ENCODE measurements at regions not wholly inside any gene's neighbourhood (a gene's known extent, or its start where the extent isn't known, plus 50 kb on each side); places are given as distances from the start of the nearest gene placed in this dataset.

DNA sequence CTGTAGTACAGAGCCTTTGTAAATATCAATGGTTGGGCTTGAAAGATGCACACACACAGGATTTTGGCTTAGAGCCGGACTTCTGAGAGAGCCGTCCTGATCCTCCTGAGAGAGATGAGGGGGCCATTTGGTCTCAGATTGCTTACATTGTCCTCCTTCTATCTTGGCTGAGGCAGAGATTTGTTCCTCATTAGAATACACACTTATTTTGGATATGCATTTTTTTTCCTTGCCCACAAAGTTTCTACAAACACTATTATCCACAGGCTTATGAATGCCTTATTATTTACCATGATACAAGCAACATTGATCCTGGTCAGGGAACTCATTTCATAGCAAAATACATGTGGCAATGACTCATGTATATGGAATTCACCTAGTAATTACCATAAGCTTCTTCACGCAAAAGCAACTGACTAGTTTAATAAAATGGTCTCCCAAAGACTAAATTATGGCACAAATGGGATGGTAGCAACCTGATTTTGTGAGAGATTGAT is 175.3 kb downstream of the MDFIC start:
- ATAC-seq (ENCODE audit: low read depth in 2 of 2) (no peak), DNase-seq (no peak)
- H3K9me3 Mint-ChIP-seq: no peaks in the 10 kb centered on the region
- H3K4me3 Mint-ChIP-seq: no peak overlapping the region
- no peaks in the 10 kb centered on the region for H3K4me1 Mint-ChIP-seq
- no peaks in the 10 kb centered on the region for H3K27me3 Mint-ChIP-seq
- H3K36me3 Mint-ChIP-seq: no peaks in the 10 kb centered on the region
- H3K27ac Mint-ChIP-seq: no peak overlapping the region

DNA sequence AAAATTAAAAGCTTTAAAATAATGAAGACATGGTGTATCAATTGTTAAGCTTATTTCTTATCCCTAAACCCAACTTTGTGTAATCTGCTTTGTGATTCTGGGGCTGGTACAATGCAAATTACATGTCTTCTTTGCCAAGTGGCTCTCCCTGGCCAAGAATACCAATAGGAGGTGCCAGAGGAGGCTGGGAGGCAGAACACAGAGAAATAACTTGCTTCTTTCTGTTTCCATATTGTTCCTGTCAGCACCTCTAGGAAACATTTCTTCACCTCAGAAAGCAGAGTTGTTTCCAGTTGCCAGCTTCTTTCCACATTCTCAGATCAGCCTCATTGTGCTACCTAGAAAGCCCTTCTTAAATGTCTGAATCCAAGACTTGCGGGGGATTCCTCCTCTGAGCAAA is 174.4 kb downstream of the MDFIC start:
- H3K36me3 Mint-ChIP-seq: no peaks in the 10 kb centered on the region
- no peak overlapping the region for H3K27ac Mint-ChIP-seq
- no peak for ATAC-seq (ENCODE audit: low read depth in 2 of 2)
- no peak overlapping the region for H3K4me3 Mint-ChIP-seq
- no peaks in the 10 kb centered on the region for H3K9me3 Mint-ChIP-seq
- DNase-seq: no peak
- no peaks in the 10 kb centered on the region for H3K27me3 Mint-ChIP-seq
- no peaks in the 10 kb centered on the region for H3K4me1 Mint-ChIP-seq

DNA sequence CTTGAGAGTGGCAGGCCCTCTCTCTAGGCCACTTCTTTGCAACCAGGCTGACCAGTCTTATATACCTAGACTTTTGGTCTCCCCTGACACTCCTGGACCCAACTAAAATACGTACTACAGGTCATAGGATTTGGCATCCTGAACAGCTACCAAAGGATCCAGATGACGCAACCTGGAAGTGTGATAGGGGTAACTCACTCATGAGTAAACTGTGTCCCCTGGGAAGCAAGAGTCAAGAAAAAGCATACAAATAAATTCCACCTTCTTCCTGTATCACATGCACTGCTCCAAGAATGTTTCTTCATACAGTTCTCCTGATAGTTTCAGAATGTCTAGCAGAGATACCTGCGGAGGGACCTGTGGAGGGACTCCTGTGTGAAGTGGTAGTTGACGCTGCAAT is 172.3 kb downstream of the MDFIC start:
- no peak overlapping the region for H3K27ac Mint-ChIP-seq
- no peak overlapping the region for H3K4me3 Mint-ChIP-seq
- no peaks in the 10 kb centered on the region for H3K27me3 Mint-ChIP-seq
- no peaks in the 10 kb centered on the region for H3K36me3 Mint-ChIP-seq
- no peak for DNase-seq
- no peaks in the 10 kb centered on the region for H3K4me1 Mint-ChIP-seq
- ATAC-seq (ENCODE audit: low read depth in 2 of 2): no peak
- H3K9me3 Mint-ChIP-seq: no peaks in the 10 kb centered on the region

DNA sequence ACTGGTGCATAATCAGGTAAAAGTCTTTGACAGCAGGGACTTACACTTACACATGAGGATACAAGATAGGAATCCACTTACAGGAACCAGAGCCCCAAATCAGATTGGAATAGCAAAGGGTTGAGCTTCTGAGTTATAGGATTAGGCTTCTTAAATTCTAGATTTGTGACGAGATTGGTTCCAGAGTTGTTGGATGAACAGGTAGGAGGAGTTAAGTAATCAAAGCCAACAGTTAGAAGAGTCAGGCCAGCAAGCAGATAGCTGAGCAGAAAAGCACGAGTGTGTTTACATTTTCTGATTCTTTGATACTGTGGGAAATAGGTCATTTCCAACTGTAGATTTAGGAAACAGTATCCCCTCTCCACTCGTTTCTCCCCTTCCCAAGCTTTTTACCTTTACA is 167.0 kb downstream of the MDFIC start:
- no peaks in the 10 kb centered on the region for H3K36me3 Mint-ChIP-seq
- ATAC-seq (ENCODE audit: low read depth in 2 of 2): no peak
- no peak for DNase-seq
- no peaks in the 10 kb centered on the region for H3K4me1 Mint-ChIP-seq
- H3K27me3 Mint-ChIP-seq: no peaks in the 10 kb centered on the region
- H3K9me3 Mint-ChIP-seq: peaks cover 0 to 4% (median 0%) of the 10 kb centered on the region in 7 donors
- no peak overlapping the region for H3K4me3 Mint-ChIP-seq
- H3K27ac Mint-ChIP-seq: no peak overlapping the region

DNA sequence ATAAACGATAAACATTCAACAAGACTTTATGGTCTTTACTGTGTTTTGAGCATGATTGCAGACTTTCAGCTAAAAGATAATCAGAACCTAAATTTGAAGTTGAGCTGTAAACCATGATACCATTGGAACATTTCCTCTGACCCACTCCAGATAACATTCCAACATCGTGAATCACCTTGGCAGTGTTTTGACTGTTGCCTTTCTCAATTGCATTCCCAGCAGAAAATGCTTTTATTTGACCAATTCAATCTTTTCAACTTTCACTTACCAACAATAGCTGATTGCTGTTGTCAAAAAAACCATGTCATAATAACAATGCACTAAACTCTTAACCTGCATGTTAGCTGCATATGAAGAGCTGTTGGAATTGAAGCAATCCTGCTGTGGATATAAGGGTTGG is 165.5 kb downstream of the MDFIC start:
- Mint-ChIP-seq H3K36me3 (no peaks in the 10 kb centered on the region), H3K9me3 (peaks cover 0 to 8% (median 0%) of the 10 kb centered on the region in 7 donors), H3K27ac (no peak overlapping the region), H3K4me3 (no peak overlapping the region), H3K4me1 (no peaks in the 10 kb centered on the region), H3K27me3 (no peaks in the 10 kb centered on the region)
- ATAC-seq (ENCODE audit: low read depth in 2 of 2) (no peak), DNase-seq (no peak)

DNA sequence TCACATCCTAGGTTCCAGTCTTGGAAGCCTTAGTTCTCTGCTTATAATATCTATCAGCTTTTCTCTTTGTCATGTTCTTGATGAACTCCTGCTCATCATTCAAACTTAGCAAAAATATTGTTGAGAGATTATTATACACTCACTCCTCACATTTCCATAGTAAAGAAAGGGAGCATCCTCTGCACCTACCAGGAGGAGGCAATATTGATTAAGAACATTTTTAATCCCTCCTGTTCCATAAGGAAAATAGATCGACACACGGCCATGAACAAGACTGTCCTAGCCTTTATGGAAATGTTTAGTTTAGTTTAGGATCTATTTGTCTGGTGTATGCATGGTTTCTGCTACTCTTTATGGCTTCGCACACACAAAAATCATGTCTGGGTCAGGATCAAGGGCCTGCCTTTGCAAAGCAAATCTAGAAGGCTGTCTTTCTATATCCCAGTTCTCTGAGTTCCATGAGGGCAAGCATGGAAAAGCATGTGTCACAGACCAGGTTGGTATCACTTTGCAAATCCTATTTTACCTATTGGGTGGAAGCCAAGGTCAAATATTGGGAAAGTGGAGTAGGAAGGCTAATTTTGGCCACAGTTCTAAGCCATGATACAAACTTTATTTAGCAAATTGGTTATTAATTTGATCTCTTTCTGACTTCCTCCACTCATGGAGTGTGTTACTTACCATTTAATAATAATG is 164.4 kb downstream of the MDFIC start:
- peaks cover 0 to 8% (median 0%) of the 10 kb centered on the region in 7 donors for H3K9me3 Mint-ChIP-seq
- H3K4me3 Mint-ChIP-seq: no peak overlapping the region
- no peaks in the 10 kb centered on the region for H3K4me1 Mint-ChIP-seq
- ATAC-seq (ENCODE audit: low read depth in 2 of 2) (no peak), DNase-seq (no peak)
- no peak overlapping the region for H3K27ac Mint-ChIP-seq
- no peaks in the 10 kb centered on the region for H3K27me3 Mint-ChIP-seq
- H3K36me3 Mint-ChIP-seq: no peaks in the 10 kb centered on the region

DNA sequence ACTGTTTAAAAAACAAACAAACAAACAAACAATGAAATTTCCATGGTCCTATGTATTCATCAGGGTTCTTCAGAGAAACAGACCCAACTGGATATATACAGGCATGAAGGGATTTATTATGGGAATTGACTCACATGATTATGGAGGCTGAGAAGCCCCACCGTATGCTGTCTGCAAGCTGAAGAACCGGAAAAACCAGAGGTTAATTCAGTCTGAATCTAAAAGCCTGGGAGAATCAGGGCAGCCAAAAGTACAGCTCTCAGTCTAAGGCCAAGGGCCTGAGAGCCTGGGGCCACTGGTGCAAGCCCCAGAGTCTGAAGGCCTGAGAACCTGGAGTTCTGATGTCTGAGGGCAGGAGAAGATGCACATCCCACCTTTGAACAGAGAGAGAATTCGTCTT is 163.5 kb downstream of the MDFIC start:
- H3K27ac Mint-ChIP-seq: no peak overlapping the region
- H3K4me1 Mint-ChIP-seq: no peaks in the 10 kb centered on the region
- ATAC-seq (ENCODE audit: low read depth in 2 of 2) (no peak), DNase-seq (no peak)
- peaks cover 0 to 8% (median 0%) of the 10 kb centered on the region in 7 donors for H3K9me3 Mint-ChIP-seq
- H3K27me3 Mint-ChIP-seq: peaks cover 0 to 5% (median 0%) of the 10 kb centered on the region in 3 donors
- H3K4me3 Mint-ChIP-seq: no peak overlapping the region
- no peaks in the 10 kb centered on the region for H3K36me3 Mint-ChIP-seq

DNA sequence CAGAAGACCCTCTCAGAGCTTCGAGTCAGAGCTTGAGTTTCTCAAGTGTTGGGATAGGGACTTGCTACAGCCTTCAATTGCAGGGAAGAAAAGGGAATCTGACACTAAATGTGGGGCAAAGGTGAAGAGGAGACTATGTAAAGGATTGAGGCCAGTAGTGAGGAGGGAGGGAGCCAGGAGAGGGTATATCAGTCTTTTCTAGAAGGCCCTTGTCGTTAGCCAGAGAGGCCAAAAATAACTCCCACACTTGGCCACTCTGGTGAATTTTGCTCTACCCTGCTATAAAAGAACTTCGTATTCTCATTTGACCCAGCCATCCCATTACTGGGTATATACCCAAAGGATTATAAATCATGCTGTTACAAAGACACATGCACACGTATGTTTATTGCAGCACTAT is 162.0 kb downstream of the MDFIC start:
- Mint-ChIP-seq H3K27ac (no peak overlapping the region), H3K9me3 (peaks cover 0 to 8% (median 0%) of the 10 kb centered on the region in 7 donors), H3K36me3 (no peaks in the 10 kb centered on the region), H3K4me3 (no peak overlapping the region), H3K4me1 (no peaks in the 10 kb centered on the region), H3K27me3 (peaks cover 0 to 7% (median 0%) of the 10 kb centered on the region in 3 donors)
- DNase-seq: no peak
- no peak for ATAC-seq (ENCODE audit: low read depth in 2 of 2)

DNA sequence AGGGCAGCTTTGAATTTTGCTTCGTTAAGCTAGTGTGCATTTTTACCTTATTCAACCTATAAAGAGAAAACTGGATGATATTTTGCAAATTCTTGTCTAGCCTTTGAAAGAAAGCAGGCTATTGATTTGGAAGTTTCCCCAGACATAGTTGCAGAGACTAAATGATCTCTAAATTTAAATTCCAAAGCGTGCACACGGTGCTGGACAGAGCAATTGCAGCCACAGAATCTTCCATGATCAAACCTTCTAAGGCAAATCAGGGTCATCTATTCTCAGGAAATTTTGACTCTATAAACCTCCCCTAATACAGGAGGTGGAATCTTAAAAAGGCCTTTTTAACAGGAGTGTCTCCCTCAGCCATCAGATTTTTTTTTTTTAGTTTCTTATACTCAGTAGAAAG is 159.9 kb downstream of the MDFIC start:
- ATAC-seq (ENCODE audit: low read depth in 2 of 2): no peak
- H3K27ac Mint-ChIP-seq: no peak overlapping the region
- no peaks in the 10 kb centered on the region for H3K36me3 Mint-ChIP-seq
- H3K4me1 Mint-ChIP-seq: no peaks in the 10 kb centered on the region
- peaks cover 0 to 8% (median 0%) of the 10 kb centered on the region in 7 donors for H3K9me3 Mint-ChIP-seq
- no peak for DNase-seq
- no peak overlapping the region for H3K4me3 Mint-ChIP-seq
- H3K27me3 Mint-ChIP-seq: peaks cover 0 to 7% (median 0%) of the 10 kb centered on the region in 3 donors

DNA sequence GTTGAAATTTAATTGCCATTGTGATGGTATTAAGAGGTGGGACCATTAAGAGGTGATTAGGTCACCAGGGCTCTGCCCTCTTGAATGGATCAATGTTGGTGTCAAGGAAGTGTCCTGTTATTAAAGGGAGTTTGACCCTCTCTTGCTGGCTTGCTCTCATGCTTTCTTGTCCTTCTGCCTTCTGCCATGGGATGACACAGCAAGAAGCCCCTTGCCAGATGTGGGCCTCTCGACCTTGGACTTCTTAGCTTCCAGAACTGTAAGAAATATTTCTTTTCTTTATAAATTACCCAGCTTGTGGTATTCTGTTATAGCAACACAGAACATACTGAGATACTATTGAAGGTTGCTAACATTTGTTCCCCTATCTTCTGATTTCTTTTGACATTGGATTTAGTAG is 157.0 kb downstream of the MDFIC start:
- Mint-ChIP-seq H3K27ac (no peak overlapping the region), H3K36me3 (no peaks in the 10 kb centered on the region), H3K4me3 (no peak overlapping the region), H3K9me3 (peaks cover 0 to 3% (median 0%) of the 10 kb centered on the region in 7 donors), H3K27me3 (peaks cover 0 to 7% (median 0%) of the 10 kb centered on the region in 3 donors), H3K4me1 (no peaks in the 10 kb centered on the region)
- DNase-seq: no peak
- ATAC-seq (ENCODE audit: low read depth in 2 of 2): no peak

DNA sequence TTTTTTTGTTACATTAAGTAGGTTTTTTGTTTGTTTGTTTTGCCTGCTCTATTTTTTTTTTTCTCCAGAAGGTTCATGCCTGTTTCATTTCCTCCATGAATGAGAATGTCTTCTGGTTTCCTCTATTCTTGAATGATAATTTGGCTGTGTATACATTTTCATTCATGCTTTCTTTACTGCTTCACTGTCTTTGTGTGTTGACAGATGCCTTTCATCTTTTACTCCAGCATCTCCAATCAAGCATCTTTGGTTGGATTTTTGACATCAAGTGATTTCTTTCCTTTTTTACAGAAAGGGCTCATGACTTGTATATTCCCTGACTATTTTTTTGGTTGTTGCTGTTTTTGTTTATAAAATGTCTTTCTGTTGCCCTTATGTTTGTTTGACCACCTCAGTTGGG is 156.5 kb downstream of the MDFIC start:
- Mint-ChIP-seq H3K27ac (no peak overlapping the region), H3K4me1 (no peaks in the 10 kb centered on the region), H3K9me3 (no peaks in the 10 kb centered on the region)

DNA sequence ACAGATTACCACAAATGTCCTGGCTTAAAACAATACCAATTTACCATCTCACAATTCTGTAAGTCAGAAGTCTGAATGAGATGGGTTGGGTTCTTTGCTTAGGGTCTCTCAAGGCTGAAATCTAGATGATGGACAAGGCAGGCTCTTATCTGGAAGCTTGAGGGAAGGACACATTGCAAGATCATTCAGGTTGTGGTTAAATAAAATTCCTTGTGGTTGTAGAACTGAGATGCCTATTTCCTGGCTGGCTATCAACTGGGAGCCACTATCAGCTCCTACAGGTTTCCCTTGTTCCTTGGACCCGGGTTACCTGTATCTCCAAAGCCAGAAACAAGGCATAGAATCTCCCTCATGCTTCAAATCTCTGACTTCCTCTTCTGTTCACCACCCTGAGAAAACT is 148.4 kb downstream of the MDFIC start:
- no peaks in the 10 kb centered on the region for H3K9me3 Mint-ChIP-seq
- H3K4me1 Mint-ChIP-seq: no peaks in the 10 kb centered on the region
- H3K4me3 Mint-ChIP-seq: no peak overlapping the region
- no peak overlapping the region for H3K27ac Mint-ChIP-seq
- no peaks in the 10 kb centered on the region for H3K36me3 Mint-ChIP-seq
- ATAC-seq (ENCODE audit: low read depth in 2 of 2): no peak
- no peak for DNase-seq
- no peaks in the 10 kb centered on the region for H3K27me3 Mint-ChIP-seq

More for the DNA sequence above, 156.5 kb downstream of the MDFIC start:
- H3K27me3 Mint-ChIP-seq: peaks cover 0 to 7% (median 0%) of the 10 kb centered on the region in 3 donors
- no peaks in the 10 kb centered on the region for H3K36me3 Mint-ChIP-seq
- ATAC-seq (ENCODE audit: low read depth in 2 of 2) (no peak), DNase-seq (no peak)
- no peak overlapping the region for H3K4me3 Mint-ChIP-seq
